ENCODE measurements at regions not wholly inside any gene's neighbourhood (a gene's known extent, or its start where the extent isn't known, plus 50 kb on each side); places are given as distances from the start of the nearest gene placed in this dataset.

GRCh38 chr7:118580743-118581382 lies 356.4 kb downstream of the ANKRD7 start:
- no peak for DNase-seq

- no peak for DNase-seq
These were observed 359.1 kb downstream of the ANKRD7 start for GRCh38 chr7:118583641-118584040.

GRCh38 chr7:118586248-118586647 lies 361.7 kb downstream of the ANKRD7 start:
- DNase-seq = no peak

- no peak for DNase-seq
These were observed 365.6 kb downstream of the ANKRD7 start for GRCh38 chr7:118590107-118590506.

GRCh38 chr7:118602090-118602489 lies 377.6 kb downstream of the ANKRD7 start:
- no peak for DNase-seq

- no peak for DNase-seq
These were observed 382.1 kb downstream of the ANKRD7 start for GRCh38 chr7:118606602-118607001.

- DNase-seq = no peak
These were observed 384.7 kb downstream of the ANKRD7 start for GRCh38 chr7:118609207-118609606.

- DNase-seq = no peak
These were observed 391.2 kb downstream of the ANKRD7 start for GRCh38 chr7:118615681-118616080.

- DNase-seq = no peak
These were observed 397.4 kb downstream of the ANKRD7 start for GRCh38 chr7:118621810-118622360.

GRCh38 chr7:118626739-118627138 lies 402.2 kb downstream of the ANKRD7 start:
- no peak for DNase-seq

- DNase-seq = no peak
These were observed 403.0 kb downstream of the ANKRD7 start for GRCh38 chr7:118627467-118627866.

GRCh38 chr7:118629898-118630438 lies 405.5 kb downstream of the ANKRD7 start:
- no peak for DNase-seq

- no peak for DNase-seq
These were observed 417.9 kb downstream of the ANKRD7 start for GRCh38 chr7:118642396-118642795.

GRCh38 chr7:118644346-118644745 lies 419.8 kb downstream of the ANKRD7 start:
- no peak for DNase-seq

- no peak for DNase-seq
These were observed 423.5 kb downstream of the ANKRD7 start for GRCh38 chr7:118648002-118648401.

- no peak for DNase-seq
These were observed 433.0 kb downstream of the ANKRD7 start for GRCh38 chr7:118657391-118658005.

GRCh38 chr7:118662266-118662665 lies 437.8 kb downstream of the ANKRD7 start:
- no peak for DNase-seq

- DNase-seq = no peak
These were observed 440.0 kb downstream of the ANKRD7 start for GRCh38 chr7:118664498-118664897.

- DNase-seq = no peak
These were observed 446.6 kb downstream of the ANKRD7 start for GRCh38 chr7:118671149-118671548.

- no peak for DNase-seq
These were observed 460.3 kb downstream of the ANKRD7 start for GRCh38 chr7:118684796-118685195.

- DNase-seq = no peak
These were observed 464.9 kb downstream of the ANKRD7 start for GRCh38 chr7:118689403-118689802.

- no peak for DNase-seq
These were observed 472.4 kb downstream of the ANKRD7 start for GRCh38 chr7:118696879-118697278.

GRCh38 chr7:118699222-118699621 lies 474.7 kb downstream of the ANKRD7 start:
- DNase-seq = no peak

- no peak for DNase-seq
These were observed 484.2 kb downstream of the ANKRD7 start for GRCh38 chr7:118708741-118709140.

Measured in SHP77 (cell line).